Breast epithelium (tissue), 3 donors: ENCODE measurements at regions not wholly inside any gene's neighbourhood (a gene's known extent, or its start where the extent isn't known, plus 50 kb on each side); places are given as distances from the start of the nearest gene placed in this dataset.

ENCODE experiments used
- POLR2AphosphoS5 ChIP-seq, 3 donors: sonication (generic); formaldehyde crosslinking; IDR thresholded peaks; one replicate each; pipeline ENCODE4 v1.6.1; 2017; ENCODE audit warnings: antibody characterized with exemption in 3 of 3
- TF ChIP-seq, protein P1 (sequence below), 3 donors: fragments of 450-650 bp; IDR thresholded peaks; one replicate each; pipeline ENCODE4 v1.5.1; 2016 to 2017; ENCODE audit warnings: antibody characterized with exemption in 3 of 3, mild to moderate bottlenecking in 3 of 3, moderate library complexity in 3 of 3

DNA sequence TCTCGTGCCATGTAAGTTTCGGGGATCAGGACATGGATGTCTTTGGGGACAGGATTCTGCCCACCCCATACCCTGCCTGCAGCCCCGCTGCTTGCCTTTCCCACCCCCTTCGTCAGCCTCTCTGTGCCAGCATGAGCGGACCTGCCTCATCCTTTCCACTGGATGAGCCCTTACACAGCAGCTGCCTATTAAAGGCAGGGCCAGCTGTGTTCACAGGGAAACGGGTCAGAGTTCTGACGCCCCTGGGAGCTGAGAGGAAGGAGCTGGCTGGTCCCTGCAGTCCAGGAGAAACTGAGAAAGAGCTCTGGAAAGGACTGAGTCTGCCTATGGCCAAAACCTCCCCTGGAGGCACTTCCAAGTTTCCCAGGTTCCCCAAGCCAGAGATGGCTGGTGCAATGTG is 83.5 kb upstream of the NCOR2 start:
- TF ChIP-seq, protein P1, sequence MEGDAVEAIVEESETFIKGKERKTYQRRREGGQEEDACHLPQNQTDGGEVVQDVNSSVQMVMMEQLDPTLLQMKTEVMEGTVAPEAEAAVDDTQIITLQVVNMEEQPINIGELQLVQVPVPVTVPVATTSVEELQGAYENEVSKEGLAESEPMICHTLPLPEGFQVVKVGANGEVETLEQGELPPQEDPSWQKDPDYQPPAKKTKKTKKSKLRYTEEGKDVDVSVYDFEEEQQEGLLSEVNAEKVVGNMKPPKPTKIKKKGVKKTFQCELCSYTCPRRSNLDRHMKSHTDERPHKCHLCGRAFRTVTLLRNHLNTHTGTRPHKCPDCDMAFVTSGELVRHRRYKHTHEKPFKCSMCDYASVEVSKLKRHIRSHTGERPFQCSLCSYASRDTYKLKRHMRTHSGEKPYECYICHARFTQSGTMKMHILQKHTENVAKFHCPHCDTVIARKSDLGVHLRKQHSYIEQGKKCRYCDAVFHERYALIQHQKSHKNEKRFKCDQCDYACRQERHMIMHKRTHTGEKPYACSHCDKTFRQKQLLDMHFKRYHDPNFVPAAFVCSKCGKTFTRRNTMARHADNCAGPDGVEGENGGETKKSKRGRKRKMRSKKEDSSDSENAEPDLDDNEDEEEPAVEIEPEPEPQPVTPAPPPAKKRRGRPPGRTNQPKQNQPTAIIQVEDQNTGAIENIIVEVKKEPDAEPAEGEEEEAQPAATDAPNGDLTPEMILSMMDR (IDR thresholded peaks at IDR 0.05) = no peak
- no peak for TF ChIP-seq POLR2AphosphoS5 (IDR thresholded peaks at IDR 0.05)
